ENCODE measurements at regions not wholly inside any gene's neighbourhood (a gene's known extent, or its start where the extent isn't known, plus 50 kb on each side); places are given as distances from the start of the nearest gene placed in this dataset.

DNA sequence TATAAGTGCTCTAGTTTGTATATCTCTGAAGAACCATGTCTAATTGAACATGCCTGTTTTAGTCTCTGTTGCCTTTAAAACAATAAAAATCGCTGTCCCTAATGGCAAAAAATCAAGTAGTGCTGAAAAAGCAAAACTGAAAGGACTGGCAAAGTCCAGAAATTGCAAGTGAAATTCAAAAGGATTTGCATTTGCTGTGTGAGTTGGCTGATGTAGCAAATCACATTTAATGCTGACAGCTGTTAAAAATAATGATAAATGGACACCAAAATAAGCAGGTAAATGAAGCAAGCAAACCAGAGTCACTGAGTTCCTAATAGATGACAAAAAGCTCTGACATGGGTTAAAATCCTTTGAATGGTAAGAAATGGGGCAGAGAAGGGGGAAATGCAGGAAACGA lies 874.1 kb downstream of the GRM8 start:
- no peak for DNase-seq (ENCODE audit: low spot score)

DNA sequence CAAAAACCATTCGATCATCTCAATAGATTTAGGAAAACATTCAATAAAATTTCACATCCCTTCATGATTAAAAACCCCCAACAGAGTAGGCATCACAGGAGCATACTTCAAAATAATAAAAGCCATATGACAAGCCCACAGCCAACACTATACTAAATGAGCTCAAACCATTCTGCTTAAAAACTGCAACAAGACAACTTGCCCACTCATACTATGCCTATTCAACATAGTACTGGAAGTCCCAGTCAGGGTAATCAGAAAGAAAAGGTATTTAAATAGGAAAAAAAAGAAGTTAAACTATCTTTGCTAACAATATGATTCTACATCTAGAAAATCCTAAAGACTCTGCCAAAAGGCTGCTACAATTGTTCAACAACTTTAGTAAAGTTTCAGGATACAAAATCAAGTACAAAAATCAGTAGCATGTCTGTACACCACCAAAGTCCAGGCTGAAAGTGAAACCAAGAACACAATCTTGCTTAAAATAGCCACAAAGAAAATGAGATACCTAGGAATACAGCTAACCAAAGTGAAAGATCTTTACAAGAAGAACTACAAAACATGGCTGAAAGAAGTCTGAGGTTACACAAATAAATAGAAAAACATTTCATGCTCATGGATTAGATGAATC lies 882.6 kb downstream of the GRM8 start:
- DNase-seq (ENCODE audit: low spot score) = no peak

DNA sequence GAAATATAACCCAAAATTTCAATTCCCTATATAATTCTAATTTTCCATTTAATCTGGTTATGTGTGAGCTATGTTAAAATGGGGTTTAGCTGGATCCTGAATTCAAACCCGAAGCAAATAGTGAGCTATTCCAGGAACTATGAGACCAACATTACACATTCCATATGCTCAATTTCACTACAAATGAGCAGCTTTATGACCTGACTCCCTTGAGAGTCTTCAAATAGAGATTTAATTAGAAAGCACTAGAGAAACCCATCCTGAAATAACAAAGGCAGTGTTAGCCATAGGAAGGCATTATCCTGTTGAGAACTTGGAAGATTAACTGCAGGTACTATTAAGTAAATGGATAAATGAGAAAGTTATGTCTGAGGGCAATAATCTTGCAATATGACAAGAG lies 890.0 kb downstream of the GRM8 start:
- no peak for DNase-seq (ENCODE audit: low spot score)

DNA sequence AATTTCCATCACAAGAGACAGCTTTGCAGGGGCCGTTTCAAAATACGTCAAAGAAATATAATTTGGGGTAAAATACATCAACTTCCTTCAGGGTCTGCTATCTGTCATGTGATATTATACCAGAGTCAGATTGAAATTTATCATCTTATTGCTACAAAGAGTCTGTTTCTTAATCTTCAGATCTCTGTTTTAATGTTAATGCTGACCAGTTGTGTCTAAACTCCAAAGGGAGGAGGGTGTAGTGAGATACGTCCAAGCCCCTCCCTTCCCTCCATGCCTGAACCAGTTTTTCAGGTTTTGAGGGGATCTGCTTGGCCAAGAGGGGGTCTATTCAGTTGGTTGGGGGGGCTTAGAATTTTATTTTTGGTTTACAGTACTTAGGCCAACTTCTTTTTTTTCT lies 891.6 kb downstream of the GRM8 start:
- DNase-seq (ENCODE audit: low spot score) = no peak

DNA sequence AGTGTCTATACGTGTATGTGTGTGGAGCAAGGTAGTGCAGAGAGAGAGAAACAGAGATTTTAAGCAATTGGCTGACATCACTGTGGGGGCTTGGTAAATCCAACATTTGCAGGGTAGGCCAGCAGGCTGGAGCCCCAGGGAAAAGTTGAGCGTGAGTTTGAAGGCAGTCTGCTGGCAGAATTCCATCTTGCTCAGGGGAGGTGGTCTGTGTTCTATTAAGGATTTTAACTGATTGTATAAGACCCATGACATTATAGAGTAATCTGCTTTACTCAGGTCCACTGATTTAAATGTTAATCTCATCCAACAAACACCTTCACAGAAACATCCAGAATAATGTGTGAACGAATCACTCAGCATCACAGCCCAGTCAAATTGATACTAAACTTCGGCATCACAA lies 912.9 kb downstream of the GRM8 start:
- no peak for DNase-seq (ENCODE audit: low spot score)

DNA sequence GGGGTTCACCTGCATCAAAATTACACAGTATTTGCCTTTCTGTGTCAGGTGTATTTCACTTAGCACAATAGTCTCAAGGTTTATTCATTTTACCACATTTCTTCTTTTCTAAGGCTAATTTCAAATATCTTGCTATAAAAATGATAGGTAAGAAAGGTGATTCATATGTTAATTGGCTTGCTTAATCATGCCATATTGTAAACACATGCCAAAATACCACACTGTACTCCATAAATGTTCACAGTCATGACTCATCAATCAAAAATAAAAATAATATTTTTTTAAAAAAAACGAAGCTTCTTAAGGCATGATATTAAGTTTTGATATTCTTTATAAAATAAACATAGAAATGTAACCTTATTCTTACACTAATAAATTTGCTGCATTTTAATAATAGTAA lies 947.1 kb downstream of the GRM8 start:
- DNase-seq (ENCODE audit: low spot score) = no peak

DNA sequence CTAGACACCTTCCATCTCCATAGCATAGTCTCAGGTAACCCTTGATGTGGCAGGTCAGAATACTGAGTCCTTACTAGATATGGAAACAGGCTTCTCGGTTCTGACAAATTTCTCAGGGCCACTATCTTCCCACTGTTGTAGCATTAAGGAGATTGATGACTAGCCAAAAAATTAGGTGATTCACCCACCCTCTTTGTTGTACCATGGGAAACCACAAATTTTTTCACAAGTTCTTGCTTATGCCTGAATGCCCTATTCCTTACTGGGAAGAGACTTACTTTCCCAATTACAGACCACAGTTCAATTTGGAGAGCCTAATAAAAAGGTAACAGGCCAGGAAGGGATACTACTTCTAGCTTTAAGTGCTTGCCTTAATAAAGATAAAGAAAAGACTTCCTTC lies 948.8 kb downstream of the GRM8 start:
- DNase-seq (ENCODE audit: low spot score) = no peak

DNA sequence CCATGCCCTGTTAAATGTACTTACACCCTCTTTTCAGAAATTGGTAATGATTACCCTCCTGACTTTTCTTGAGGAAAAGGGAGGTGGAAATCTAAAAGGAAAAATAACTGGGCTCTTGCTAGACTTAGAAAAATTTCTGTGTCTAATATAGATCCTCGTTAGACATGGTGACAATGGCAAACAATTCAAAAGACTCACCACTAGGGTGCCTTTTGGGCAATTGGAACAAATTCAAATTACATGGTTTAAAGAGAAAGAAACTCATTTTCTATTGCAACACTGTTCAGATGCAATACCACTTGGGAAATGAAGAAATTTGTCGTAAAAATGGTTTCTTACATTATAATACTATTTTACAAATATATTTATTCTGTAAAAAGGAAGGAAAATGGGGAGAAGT lies 950.1 kb downstream of the GRM8 start:
- no peak for DNase-seq (ENCODE audit: low spot score)

DNA sequence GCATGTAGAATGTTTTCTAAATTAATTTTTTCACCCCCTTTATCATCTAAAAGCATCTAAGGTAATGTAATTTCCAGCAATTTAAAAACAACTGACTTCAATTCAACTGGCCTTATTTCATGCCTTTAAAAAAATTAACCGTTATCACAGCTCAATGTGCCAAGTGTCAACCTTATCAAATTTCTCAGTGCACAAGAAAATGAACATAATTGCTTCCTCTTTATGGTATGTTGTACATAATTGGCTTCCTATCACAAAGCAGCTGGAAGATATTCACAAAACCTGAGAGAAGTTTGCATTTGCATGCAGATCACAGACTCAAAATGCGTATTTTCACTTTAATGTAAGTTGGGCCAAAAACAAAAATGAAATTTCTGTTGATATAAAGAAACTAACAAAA lies 966.4 kb downstream of the GRM8 start:
- no peak for DNase-seq (ENCODE audit: low spot score)

DNA sequence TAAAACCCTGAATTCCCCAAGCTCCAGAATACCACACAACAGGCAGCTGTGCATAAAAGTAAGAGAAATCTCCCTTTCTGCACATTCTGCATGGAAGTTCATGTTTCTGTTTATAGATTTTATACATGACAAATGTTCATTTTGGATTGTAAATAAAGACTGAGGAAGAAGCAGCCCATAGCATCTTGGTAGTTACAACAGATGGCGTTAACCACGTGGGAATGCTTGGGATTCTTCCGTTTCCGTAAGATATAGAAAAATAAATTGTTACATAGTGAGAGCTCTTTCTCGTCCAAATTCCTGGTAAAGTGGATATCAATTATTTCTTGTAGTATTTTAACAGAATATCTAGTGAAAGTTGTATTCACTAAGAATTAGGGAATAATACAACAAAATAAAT lies 1016.5 kb downstream of the GRM8 start:
- DNase-seq (ENCODE audit: low spot score) = no peak

DNA sequence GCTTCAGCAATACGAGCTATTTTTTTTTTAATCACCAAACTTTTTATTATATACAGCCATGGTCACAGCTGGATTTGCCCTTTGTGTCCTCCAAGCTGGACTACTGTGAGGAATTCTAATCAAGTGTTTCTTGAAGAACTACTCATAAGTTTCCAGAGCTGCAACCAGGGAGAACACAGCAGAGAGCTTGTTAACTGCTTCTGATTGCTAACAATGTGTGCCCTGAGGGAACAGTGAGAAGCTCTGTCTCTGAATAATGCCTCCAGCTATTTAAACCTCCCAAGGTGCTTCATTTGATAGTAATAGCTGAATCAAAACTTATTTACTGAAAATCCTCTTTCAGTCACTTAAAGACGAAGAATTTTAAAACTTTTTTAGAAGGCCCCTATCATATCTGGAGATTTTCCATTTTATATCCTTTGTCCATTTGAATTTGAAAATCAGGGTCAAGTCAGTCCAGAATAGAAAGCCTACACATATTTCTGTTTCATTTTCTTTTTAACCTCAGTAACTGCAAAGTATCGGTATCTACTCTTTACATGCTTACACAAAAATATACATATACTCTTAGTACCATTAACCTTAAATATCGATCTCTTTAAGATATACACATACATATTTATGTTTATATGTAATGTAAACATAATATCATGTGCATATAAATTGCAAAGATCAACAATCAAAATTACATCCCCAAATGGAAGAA lies 1024.2 kb downstream of the GRM8 start:
- no peak for DNase-seq (ENCODE audit: low spot score)

DNA sequence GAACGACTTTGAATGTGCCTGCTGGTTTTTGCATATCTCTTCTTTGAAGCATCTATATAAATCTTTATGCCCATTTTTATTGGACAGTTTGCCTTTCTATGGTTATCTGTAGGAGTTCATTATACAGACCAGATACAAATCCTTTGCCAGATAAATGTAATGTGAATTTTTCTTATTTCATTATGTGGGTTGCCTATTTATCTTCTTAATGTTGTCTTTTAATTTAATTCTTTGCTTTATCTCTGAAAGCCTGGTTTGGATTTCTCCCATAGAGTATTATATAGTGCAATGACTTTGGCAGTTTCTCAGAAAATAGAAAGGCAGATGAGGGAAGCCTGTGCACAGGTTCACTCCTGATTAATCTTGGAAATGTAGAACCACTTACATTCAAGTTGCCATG lies 1025.1 kb downstream of the GRM8 start:
- DNase-seq (ENCODE audit: low spot score) = no peak

DNA sequence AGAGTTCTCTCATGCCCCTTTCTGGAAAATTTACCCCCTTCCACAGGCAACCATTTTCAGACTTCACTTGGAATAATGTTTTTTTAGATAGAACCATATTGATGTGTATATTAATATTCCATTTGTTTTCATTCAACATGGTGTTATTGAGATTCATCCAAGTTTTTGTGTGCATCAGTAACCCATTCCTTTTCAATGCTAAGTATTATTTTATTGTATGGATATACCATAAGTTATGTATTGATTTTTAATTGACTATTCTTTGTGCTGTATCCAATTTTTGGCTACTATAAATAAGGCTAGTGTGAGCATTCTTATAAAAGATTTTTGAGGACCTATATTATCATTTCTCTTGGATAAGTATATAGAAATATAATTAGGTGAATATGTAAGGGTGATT lies 1025.7 kb downstream of the GRM8 start:
- DNase-seq (ENCODE audit: low spot score) = no peak

DNA sequence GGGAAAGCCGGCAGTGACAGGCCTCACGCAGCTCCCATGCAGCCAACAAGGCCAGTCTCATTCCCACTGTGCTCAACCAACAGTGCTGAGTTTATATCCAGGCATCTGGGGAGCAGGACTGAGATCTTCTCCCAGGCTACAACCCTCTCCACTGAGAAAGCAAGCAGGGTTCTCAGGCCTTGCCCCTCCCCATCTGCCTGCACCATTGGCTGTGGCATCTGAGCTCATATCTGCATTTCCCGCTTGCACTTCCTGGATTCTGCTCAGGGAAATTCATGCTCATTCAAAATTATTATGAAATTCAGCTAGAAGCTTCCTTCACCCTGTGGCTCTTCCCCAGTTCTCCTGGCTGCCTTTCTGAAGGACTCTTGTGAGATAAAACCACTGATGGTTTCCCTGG lies 1029.0 kb downstream of the GRM8 start:
- no peak for DNase-seq (ENCODE audit: low spot score)

DNA sequence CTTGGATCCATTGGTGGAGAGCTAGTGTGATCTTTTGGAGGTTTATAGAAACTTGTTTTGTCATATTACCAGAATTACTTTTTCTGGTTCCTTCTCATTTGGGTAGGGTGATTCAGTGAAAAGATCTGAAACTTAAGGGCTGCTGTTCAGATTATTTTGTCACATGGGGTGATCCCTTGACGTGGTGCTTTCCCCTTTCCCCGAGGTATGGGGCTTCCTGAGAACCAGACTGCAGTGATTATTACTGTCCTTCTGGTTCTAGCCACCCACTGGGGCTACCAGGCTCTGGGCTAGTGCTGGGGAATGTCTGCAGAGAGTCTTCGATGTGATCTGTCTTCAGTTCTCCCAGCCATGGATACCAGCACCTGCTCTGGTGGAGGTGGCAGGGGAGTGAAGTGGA lies 1030.0 kb downstream of the GRM8 start:
- no peak for DNase-seq (ENCODE audit: low spot score)

DNA sequence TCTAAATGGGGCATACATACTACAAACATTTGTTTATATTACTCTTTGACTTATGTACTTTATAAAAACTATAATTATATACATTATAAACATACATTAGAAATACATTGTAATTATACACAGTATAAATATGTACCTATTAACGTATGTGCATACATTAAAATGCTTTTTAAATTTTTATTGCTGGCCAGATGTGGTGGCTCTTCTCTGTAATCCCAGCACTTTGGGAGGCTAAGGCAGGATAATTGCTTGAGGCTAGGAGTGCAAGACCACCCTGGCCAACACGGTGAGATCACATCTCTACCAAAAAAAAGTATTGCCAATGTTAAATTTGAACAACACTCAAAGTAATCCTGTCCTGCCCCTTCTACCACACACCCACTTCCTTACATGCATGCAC lies 1037.0 kb downstream of the GRM8 start:
- no peak for DNase-seq (ENCODE audit: low spot score)

DNA sequence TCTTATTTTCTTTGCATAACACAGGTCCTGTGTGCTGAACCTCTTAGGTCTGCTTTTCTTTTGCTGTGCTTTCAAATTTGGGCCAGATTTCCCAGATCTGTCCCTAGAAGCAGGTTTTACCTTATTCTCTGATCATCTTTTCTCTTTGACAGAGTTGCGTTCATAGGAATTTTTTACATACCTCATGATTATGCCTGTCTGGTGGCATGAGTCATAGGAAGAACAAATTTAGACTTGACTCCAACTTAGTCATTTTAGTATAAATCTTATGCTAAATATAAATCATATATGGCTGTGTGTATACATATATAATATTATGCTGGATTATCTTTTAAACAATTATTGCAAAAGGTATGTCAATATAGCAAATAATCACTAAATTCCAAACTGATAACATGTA lies 1038.9 kb downstream of the GRM8 start:
- DNase-seq (ENCODE audit: low spot score) = no peak

DNA sequence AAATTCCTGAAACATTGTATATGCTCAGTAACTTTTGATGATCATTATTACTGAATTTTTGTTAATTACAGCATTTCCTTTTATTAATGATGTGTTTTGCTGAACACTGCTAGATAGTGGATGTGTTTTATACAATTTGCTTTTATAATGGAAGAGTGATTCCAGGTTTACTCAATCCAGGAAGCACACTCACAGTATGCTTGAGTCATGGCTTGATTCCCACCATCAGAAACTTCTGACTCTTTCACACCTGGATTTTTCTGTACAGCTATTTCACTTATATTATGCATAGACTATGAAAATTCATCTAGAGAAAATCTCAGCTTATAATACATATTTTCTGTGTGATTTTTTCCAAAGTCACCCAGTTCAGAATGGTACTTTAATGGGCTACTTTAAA lies 1040.9 kb downstream of the GRM8 start:
- DNase-seq (ENCODE audit: low spot score) = no peak

DNA sequence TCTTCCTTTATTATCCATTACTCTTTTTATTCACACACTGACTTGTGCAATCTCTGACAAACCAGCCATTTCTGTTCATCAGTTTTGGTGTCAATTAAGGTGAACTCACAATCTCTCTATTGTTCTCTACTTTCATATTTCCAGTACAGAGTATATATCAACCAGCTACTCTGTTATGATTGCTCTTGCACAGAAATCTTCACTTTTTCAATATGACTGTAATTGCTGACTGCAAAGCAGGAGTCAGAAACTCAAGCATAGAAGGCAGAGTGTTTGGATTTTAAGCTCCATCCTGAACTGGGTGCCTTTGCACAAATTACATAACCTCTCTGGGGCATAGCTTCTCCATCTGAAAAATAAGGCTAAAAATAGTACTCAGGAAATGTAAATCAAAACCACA lies 1042.0 kb downstream of the GRM8 start:
- DNase-seq (ENCODE audit: low spot score) = no peak

DNA sequence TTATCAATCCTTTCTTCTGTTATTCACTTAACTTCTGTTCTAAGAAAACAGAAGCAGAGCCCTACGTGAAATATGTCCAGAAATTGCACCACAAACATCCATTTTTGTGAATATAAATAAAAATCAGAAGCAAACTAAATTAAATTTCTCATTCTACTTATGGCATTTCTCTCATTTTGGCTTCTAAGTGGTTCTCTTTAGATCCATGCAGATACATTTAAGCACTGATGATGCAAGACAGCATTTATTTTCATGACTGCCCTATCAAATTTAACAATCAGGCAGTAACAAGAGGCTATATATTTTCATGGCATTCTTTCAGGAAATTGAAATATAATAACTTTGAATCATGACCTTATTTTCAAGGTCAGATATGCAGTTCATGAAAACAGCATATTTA lies 1049.6 kb downstream of the GRM8 start:
- DNase-seq (ENCODE audit: low spot score) = no peak

DNA sequence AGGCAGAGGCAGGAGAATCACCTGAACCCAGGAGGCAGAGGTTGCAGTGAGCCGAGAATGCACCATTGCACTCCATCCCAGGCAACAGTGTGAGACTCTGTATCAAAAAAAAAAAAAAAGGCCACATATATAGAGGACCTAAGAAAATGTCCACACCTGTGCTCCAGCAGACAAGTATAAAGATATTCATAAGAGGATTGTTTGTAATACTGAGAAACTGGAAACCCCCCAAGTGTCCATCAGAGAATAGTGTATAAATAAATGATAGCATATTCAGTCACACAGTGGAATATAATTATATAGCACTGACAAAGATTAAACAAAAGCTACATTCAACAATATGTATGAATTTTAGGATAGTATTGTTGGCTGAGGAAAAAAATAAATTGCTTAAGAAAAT lies 1050.6 kb downstream of the GRM8 start:
- no peak for DNase-seq (ENCODE audit: low spot score)

DNA sequence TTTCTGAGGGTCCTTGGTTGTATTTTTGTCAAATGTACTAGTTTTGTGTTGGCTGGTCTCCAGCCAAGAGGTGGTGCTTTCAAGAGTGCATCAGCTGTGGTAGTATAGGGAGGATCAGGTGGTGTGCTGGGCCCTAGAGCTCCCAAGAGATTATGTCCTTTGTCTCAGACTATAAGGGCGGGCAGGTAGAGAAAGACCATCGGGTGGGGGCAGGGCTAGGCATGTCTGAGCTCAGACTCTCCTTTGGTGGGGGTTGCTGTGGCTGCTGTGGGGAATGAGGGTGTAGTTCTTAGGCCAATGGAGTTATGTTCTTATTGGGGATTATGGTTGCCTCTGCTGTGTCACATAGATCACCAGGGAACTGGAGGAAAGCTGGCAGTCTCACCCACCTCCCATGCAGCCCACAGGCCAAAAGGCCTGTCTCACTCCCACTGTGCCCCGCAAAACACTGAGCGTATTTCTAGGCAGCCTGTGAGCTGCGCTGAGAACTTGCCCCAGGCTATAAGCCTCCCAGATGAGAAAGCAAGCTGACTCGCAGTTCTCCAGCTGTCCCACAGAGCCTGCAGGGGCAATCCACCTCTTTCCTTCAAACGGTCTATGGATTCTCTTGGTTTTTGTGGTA lies 1066.7 kb downstream of the GRM8 start:
- peak; percentile 67 for DNase-seq (ENCODE audit: low spot score)

DNA sequence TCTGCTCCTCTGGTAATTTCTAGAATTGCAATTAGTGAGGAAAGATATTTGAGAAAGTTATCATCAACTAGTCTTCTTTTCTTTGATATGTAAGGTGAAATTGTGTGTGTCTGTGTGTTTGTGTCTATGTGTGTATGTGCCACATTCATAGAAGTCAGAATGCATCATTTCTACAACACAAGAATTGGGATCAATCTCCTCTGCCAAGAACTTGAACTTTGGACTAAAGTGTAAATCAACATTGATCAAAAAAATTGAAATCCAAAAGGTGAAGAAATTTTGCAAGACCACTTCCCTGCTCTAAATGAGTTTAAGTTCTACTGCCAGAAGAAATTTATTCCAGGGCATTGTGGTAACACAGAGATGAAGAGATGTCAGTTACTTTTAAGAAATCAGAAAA lies 1072.8 kb downstream of the GRM8 start:
- no peak for DNase-seq (ENCODE audit: low spot score)

DNA sequence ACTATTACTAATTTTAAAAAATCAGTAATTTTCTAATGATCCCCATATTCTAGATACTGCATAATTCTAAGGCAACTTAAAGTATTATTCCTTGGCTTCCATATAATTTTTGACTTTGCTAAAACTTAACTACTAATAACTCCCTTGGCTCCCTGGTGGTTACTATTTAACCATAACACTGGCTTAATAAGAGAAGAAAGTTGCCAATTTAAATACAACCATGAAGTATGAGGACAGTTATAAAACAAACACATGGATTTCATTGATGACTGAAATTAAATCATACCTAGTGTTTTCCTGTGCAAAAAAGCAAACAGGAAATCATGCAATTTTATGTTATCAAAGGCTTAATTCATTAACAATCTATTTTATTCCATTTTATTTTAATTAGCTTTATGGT lies 1073.9 kb downstream of the GRM8 start:
- no peak for DNase-seq (ENCODE audit: low spot score)

Measured in ecto neural progenitor cell (in vitro differentiated cells).